GM10266 (cell line): ENCODE measurements at regions not wholly inside any gene's neighbourhood (a gene's known extent, or its start where the extent isn't known, plus 50 kb on each side); places are given as distances from the start of the nearest gene placed in this dataset.

Experiments used
- DNase-seq: peaks from one replicate; pipeline ENCODE4 v3.0.0; 2012; ENCODE audit errors: extremely low spot score
- CTCF ChIP-seq: IDR thresholded peaks from 2 replicates; pipeline ENCODE4 v1.5.1; 2012; ENCODE audit warnings: mild to moderate bottlenecking, low read depth; ENCODE audit not compliant: control insufficient read depth, insufficient read depth; ENCODE audit errors: missing control alignments

GRCh38 chr4:27100713-27101112 is 240.1 kb downstream of the STIM2 start:
- no peak for DNase-seq
- no peak for TF ChIP-seq CTCF

GRCh38 chr4:27101126-27101525 is 240.5 kb downstream of the STIM2 start:
- no peak for DNase-seq

GRCh38 chr4:27101561-27101960 is 240.9 kb downstream of the STIM2 start:
- no peak for DNase-seq
- no peak for TF ChIP-seq CTCF

More at GRCh38 chr4:27101126-27101525, 240.5 kb downstream of the STIM2 start:
- no peak for TF ChIP-seq CTCF

- DNase-seq, result no peak
- no peak for TF ChIP-seq CTCF
These were observed 251.0 kb downstream of the STIM2 start for GRCh38 chr4:27111627-27112026.

- TF ChIP-seq CTCF, result no peak
- no peak for DNase-seq
These were observed 251.9 kb downstream of the STIM2 start for GRCh38 chr4:27112587-27112986.

GRCh38 chr4:27115221-27115620 is 254.6 kb downstream of the STIM2 start:
- TF ChIP-seq CTCF, result no peak
- DNase-seq, result no peak

- TF ChIP-seq CTCF, result no peak
- DNase-seq, result no peak
These were observed 256.8 kb downstream of the STIM2 start for GRCh38 chr4:27117453-27117852.
